HG03460 (cell line): ENCODE measurements at regions not wholly inside any gene's neighbourhood (a gene's known extent, or its start where the extent isn't known, plus 50 kb on each side); places are given as distances from the start of the nearest gene placed in this dataset.
A peak's percentile ranks its signal among the peaks of the same experiment; 100 is the strongest.
"Not testable (repeated sequence)": the region's sequence is repeated elsewhere in the genome, so short reads cannot be mapped to it uniquely, and the experiment has no call there.

Experiments
- ATAC-seq: cut with Tn5 transposase; IDR thresholded peaks from one replicate; pipeline ENCODE4 v1.9.1; 2021; ENCODE audit not compliant: unreplicated experiment

DNA sequence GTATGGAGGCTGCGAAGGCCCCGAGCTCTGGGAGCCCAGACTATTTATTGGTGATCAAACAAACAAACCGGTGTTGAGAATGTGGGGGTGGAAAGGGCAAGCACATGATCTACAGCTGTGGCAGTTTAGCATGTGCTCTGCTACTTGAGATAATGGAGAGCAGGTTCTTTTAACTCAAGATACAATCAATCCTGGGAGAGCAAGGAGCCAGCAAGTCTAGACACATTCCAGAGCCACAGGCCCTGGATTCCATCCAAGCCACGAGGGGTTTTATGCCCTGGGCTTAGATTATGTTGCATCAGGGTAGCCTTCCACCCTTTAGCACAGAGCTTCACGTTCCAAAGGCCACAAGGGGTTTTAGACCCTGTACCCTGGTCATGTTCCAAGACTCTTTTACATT lies 355.9 kb upstream of the ARID1B start:
- not testable (repeated sequence) for ATAC-seq

DNA sequence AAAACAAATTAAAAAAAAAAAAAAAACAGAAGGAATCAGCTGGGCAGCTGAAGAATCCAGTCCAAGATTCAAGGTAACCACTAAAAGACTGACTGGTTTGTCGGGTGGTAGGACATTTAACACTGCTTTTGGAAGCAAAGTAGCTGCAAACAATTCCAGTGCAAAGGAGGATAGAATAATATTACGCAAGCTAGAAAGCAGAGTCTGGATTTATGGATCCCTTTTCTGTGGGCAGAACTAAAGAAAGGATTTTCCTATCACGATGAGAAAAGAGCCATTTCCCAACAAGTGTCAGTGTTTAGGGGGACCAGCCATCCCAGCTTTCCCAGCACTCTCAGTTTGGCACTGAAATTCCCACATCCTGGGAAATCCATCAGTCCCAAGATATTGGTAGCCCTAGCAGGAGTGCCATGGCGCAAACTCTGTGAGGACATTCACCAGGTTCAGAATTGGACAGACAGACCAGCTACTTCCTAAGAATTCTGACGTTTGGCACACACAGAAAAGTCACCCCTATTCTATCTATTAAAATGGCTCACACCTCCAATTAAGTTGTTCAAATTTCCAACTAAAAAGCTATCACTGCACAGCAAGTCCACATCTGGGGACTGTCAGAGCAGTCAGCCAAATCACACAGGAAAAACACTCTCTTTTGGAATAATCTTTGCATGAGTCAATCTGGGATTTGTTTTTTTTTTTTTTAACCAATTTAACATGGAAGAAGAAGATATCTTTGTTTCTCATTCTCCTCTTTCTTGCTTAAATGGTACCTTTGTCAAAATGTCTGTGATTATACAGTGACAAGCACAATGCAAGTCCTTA lies 356.8 kb upstream of the ARID1B start:
- ATAC-seq, result no peak

- no peak for ATAC-seq
Measured at GRCh38 chr6:156419594-156419993, 357.6 kb upstream of the ARID1B start.

DNA sequence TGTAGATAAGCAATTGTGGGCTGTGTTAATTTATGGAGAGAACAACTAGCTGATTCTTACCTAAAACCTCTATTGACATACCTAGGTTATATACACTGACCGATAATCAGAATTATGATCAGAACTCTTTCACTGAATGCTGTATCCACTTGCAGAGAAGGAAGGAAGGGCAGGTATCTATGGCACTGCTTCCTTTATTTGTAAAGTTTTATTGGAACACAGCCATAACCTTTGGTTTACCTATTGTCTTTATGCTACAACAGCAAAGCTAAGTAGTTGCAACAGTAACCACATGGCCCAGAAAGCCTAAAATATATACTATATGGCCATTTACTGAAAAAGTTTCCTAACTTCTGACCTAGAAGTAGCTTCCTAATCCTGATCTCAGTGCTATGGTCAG lies 358.9 kb upstream of the ARID1B start:
- ATAC-seq, result no peak

DNA sequence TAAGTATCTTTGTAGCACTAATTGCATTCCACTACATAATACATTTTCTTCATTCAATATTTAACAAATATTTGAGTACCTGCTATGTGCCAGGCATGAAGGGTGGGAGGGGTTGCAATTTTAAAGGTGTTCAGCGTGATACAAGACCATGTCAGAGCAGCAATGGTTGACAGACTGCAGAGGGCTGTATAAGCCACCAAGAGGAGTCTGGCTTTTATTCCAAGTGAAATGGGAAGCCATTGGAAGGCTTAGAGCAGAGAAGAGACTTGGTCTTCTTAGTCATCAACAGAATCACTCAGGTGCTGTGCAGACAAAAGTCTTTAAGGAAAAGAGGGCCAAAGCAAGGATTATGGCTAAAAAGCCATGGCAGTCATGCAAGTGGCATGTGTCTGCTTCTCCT lies 360.8 kb upstream of the ARID1B start:
- no peak for ATAC-seq

DNA sequence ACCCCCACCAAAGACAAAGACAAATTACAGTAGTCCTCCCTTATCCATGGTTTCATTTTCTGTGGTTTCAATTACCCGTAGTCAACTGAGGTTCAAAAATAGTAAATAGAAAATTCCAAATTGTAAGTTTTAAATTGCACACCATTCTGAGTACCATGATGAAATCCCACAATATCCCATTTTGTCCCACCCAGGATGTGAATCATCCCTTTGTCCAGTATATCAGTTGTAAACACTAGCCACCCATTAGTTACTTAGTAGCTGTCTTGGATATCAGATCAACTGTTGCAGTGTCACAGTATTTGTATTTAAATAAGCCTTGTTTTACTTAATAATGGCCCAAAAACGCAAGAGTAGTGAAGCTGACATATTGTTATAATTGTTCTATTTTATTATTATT lies 364.0 kb upstream of the ARID1B start:
- no peak for ATAC-seq

- ATAC-seq, result no peak
Measured at GRCh38 chr6:156410649-156411048, 366.5 kb upstream of the ARID1B start.

- no peak for ATAC-seq
Measured at GRCh38 chr6:156408655-156409054, 368.5 kb upstream of the ARID1B start.

GRCh38 chr6:156407334-156407733 lies 369.8 kb upstream of the ARID1B start:
- no peak for ATAC-seq

GRCh38 chr6:156406688-156407087 lies 370.5 kb upstream of the ARID1B start:
- ATAC-seq, result no peak

GRCh38 chr6:156406099-156406498 lies 371.1 kb upstream of the ARID1B start:
- no peak for ATAC-seq

GRCh38 chr6:156402628-156403027 lies 374.6 kb upstream of the ARID1B start:
- ATAC-seq, result no peak

DNA sequence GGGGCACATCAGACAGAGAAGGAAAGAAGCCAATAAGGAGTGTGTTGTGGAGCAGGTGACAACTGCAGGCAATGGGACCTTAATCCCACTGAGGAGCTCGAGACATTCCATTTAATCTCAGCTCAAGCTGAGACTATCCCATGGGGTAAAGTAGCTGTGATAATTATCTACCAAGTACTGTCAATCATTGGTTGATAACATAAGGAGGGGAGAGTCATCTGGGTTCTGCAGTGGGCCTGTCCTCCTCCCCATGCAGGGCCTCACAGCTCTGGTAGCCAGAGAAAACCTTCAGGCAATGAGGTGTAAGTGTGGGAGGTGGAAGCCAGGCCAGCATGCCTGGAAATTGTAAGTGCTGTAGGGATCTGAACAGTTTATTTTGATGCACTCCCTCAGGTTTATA lies 375.0 kb upstream of the ARID1B start:
- ATAC-seq, result no peak

GRCh38 chr6:156400487-156400886 lies 376.7 kb upstream of the ARID1B start:
- ATAC-seq, result no peak

GRCh38 chr6:156398966-156399365 lies 378.2 kb upstream of the ARID1B start:
- no peak for ATAC-seq

DNA sequence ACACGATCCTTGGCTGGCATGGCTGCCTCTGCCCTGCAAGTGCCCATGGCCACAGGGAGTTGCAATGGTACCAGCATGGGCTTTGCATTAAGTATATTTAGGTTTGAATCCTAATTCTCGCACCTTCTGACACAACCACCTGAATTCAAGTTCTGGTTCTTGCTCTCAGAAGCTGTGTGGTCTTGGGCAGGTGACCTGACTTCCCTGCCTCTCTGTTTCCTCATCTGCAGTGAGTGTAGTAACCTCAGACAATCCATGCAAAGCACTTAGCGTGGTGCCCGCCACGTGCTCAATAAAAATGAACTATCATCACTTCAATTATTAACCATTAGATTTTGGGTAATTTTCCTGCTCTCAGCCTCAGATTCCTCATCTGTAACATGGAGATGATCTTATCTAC lies 378.8 kb upstream of the ARID1B start:
- ATAC-seq, result no peak

GRCh38 chr6:156396791-156397418 lies 380.3 kb upstream of the ARID1B start:
- ATAC-seq, result no peak

DNA sequence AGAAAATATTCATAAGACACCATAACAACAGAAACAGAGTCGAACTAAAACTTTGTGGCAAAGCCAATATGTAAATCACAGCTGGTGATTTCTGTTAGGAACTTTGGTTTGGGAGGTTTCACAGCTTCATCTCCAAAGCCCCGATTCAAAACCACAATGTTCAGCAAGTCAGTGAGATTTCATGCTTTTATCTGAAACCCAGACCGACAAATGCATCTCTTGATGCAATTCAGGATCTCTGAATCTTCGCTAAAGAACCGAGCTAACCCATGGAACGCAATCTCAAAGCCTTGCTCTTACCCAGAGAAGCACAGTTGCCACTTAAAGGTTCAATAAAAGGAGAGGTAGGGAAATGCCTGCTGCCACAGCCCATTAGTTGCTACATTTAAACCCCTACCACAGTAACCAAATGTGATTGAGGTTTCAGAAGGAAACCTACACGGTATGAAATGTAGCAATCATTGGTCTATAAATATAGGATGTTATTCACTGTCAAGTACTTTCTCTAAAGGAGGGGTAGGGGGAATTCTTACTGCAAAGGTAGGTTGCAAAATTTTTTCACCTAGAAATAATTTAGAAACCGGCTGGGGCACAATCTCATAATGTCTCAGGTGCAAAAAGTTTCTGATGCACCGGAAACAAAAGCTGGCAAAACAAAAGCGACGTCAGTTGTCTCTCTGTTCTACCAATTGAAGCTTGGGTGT lies 381.0 kb upstream of the ARID1B start:
- ATAC-seq, result peak; percentile 60

DNA sequence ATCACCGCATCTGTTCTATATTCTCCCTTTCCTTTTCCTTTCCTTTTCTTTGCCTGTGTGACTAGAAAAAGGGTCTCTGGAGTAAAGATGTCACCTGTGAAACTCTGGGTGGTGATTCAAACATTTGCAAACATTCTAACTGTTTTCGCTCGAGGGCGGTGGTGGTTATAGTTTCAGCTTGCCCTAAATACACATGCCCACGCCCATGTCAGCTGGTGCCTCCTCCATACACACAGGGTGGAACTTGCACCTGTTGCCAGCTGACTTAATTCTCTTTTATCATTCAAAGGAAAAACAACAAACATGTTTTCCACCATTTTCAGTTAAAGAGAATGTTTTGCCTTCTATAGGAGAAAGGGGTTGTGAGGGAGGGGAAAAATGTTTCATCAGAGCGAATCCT lies 381.9 kb upstream of the ARID1B start:
- ATAC-seq, result peak; percentile 55

DNA sequence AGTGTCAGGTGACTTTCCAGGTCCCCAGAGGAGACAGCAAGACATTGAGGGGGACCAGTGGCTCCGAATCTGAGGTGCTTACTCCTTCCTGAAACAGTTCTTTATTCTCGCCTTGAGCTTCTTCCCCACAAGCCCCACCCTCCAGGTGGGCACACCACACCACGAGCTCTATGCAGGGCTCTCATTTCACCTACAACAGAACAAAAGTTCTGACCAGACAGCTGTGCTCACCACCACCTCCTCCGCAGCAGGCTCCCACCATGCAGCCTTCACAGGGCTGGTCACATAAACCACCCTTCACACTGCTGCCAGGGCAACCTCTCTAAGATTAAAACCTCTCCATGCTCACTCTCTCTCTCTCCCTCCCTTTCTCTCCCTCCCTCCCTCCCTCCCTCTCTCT lies 384.5 kb upstream of the ARID1B start:
- no peak for ATAC-seq

DNA sequence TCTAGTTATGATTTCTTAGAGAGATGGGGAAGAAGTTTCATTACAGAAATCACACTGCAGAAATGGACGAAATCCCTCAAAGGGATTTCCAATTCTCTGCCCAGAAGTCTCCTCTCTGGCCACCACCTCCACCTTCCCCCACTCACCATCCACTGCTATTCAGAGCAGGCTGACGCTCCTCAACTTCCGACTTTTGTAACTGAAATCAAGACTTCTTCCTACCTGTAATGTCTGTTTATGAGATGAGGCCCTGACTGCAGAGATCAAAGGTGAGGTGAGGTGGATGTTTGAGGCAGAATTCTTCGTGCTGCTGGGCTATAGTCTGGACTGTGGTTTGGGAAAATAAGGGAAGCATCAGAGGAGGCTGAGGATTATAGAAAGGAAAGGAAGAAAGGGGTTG lies 385.2 kb upstream of the ARID1B start:
- no peak for ATAC-seq

GRCh38 chr6:156391061-156391672 lies 386.0 kb upstream of the ARID1B start:
- ATAC-seq, result no peak
